ENCODE measurements at regions not wholly inside any gene's neighbourhood (a gene's known extent, or its start where the extent isn't known, plus 50 kb on each side); places are given as distances from the start of the nearest gene placed in this dataset.

DNA sequence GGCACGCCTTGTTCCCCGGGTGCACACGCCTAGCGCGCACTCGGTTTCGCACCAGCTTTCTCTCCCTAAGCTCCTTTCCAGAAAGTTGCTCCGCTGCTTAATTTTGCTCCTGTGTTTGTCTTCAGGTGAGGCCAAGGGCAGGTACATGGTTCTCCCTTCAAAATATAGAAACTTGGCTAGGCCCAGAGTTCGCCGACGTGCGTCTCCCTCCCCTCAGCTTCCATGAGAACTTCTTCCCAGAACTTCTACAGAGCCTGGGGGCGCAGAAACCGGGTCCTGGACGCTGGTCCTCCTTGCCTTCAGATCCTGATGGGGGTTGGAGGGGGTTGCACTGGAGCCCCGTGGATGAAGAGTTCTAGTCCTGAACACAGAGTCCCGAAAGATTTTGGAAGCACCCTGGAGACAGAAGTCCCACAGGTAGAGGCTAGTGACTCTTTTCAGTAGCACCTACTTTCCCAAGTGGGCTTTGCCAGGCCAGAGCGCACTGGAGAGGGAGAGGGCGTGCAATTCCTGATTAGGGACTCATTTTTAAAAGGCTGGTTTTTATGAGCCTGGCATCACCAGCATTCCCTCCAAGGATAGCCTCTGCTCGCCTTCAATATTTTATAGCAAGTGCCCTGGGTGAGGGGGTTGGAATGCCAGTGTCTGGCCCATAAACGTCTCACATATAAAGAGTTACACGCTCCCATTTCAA, 128.4 kb downstream of the TMEM174 start:
- TF ChIP-seq CTCF (conservative IDR thresholded peaks at IDR 0.05; ENCODE audit: low read depth, low read length), result no peak
- TF ChIP-seq SMC3 (IDR thresholded peaks at IDR 0.05; ENCODE audit: low read depth, low read length), result no peak
- TF ChIP-seq POLR2A (IDR thresholded peaks at IDR 0.05; ENCODE audit: low read depth, low read length), result no peak
- no peak for TF ChIP-seq BHLHE40 (IDR thresholded peaks at IDR 0.05; ENCODE audit: low read depth, low read length)
- no peak for TF ChIP-seq RFX5 (IDR thresholded peaks at IDR 0.05; ENCODE audit: low read depth, low read length)
- no peak for TF ChIP-seq NFE2L2 (IDR thresholded peaks at IDR 0.05; ENCODE audit: low read depth, low read length)
- TF ChIP-seq MAZ (IDR thresholded peaks at IDR 0.05; ENCODE audit: borderline replicate concordance, low read depth, low read length), result no peak
- TF ChIP-seq, protein P1, sequence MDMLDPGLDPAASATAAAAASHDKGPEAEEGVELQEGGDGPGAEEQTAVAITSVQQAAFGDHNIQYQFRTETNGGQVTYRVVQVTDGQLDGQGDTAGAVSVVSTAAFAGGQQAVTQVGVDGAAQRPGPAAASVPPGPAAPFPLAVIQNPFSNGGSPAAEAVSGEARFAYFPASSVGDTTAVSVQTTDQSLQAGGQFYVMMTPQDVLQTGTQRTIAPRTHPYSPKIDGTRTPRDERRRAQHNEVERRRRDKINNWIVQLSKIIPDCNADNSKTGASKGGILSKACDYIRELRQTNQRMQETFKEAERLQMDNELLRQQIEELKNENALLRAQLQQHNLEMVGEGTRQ (IDR thresholded peaks at IDR 0.05; ENCODE audit: low read depth, low read length), result no peak
- no peak for TF ChIP-seq MAFK (IDR thresholded peaks at IDR 0.05; ENCODE audit: low read depth, low read length)

All from IMR-90 (cell line).